ENCODE measurements at regions not wholly inside any gene's neighbourhood (a gene's known extent, or its start where the extent isn't known, plus 50 kb on each side); places are given as distances from the start of the nearest gene placed in this dataset.

GRCh38 chr18:11271954-11272353, 122.6 kb upstream of the PIEZO2 start:
- no peak for DNase-seq
- no peak overlapping the region for H3K4me3 Mint-ChIP-seq

GRCh38 chr18:11269257-11269656, 119.9 kb upstream of the PIEZO2 start:
- peaks cover 0 to 11% (median 6%) of the 10 kb centered on the region in 7 donors for H3K9me3 Mint-ChIP-seq
- no peak overlapping the region for H3K4me3 Mint-ChIP-seq
- no peak for ATAC-seq (ENCODE audit: low read depth in 2 of 2)
- H3K27ac Mint-ChIP-seq: no peak overlapping the region
- peaks cover 0 to 6% (median 6%) of the 10 kb centered on the region in 3 donors for H3K4me1 Mint-ChIP-seq
- H3K27me3 Mint-ChIP-seq: peaks cover 8 to 19% (median 18%) of the 10 kb centered on the region in 3 donors
- H3K36me3 Mint-ChIP-seq: no peaks in the 10 kb centered on the region
- no peak for DNase-seq

More at GRCh38 chr18:11271954-11272353, 122.6 kb upstream of the PIEZO2 start:
- Mint-ChIP-seq H3K27ac (no peak overlapping the region), H3K4me1 (peaks cover 0 to 6% (median 6%) of the 10 kb centered on the region in 3 donors), H3K27me3 (peaks cover 8 to 20% (median 12%) of the 10 kb centered on the region in 3 donors), H3K36me3 (no peaks in the 10 kb centered on the region), H3K9me3 (peaks cover 0 to 5% (median 2%) of the 10 kb centered on the region in 7 donors)
- ATAC-seq (ENCODE audit: low read depth in 2 of 2): no peak

- Mint-ChIP-seq H3K4me3 (no peak overlapping the region), H3K9me3 (peaks cover under 1 to 16% (median 8%) of the 10 kb centered on the region in 7 donors), H3K4me1 (peaks cover 0 to 6% (median 6%) of the 10 kb centered on the region in 3 donors), H3K27ac (no peak overlapping the region), H3K36me3 (no peaks in the 10 kb centered on the region), H3K27me3 (peaks cover 8 to 19% (median 18%) of the 10 kb centered on the region in 3 donors)
- no peak for ATAC-seq (ENCODE audit: low read depth in 2 of 2)
- DNase-seq: no peak
Measured at GRCh38 chr18:11268741-11269233, 119.4 kb upstream of the PIEZO2 start.

- peaks cover 6 to 20% (median 11%) of the 10 kb centered on the region in 7 donors for H3K9me3 Mint-ChIP-seq
- no peaks in the 10 kb centered on the region for H3K36me3 Mint-ChIP-seq
- peaks cover 8 to 19% (median 18%) of the 10 kb centered on the region in 3 donors for H3K27me3 Mint-ChIP-seq
- no peak for ATAC-seq (ENCODE audit: low read depth in 2 of 2)
- no peak for DNase-seq
- peaks cover 0 to 6% (median 6%) of the 10 kb centered on the region in 3 donors for H3K4me1 Mint-ChIP-seq
- no peak overlapping the region for H3K27ac Mint-ChIP-seq
- no peak overlapping the region for H3K4me3 Mint-ChIP-seq
Measured at GRCh38 chr18:11268153-11268552, 118.8 kb upstream of the PIEZO2 start.

- Mint-ChIP-seq H3K27ac (no peak overlapping the region), H3K4me1 (peaks cover 0 to 4% (median 0%) of the 10 kb centered on the region in 3 donors), H3K9me3 (peaks cover 6 to 26% (median 14%) of the 10 kb centered on the region in 7 donors), H3K4me3 (no peak overlapping the region), H3K27me3 (peaks cover 8 to 19% (median 18%) of the 10 kb centered on the region in 3 donors), H3K36me3 (no peaks in the 10 kb centered on the region)
- ATAC-seq (ENCODE audit: low read depth in 2 of 2): no peak
- no peak for DNase-seq
Measured at GRCh38 chr18:11266781-11267480, 117.6 kb upstream of the PIEZO2 start.

GRCh38 chr18:11261486-11261885, 112.1 kb upstream of the PIEZO2 start:
- Mint-ChIP-seq H3K9me3 (peaks cover 4 to 28% (median 15%) of the 10 kb centered on the region in 7 donors), H3K27ac (no peak overlapping the region), H3K4me3 (no peak overlapping the region), H3K4me1 (no peaks in the 10 kb centered on the region), H3K36me3 (no peaks in the 10 kb centered on the region), H3K27me3 (peaks cover 0 to 9% (median 2%) of the 10 kb centered on the region in 3 donors)
- no peak for ATAC-seq (ENCODE audit: low read depth in 2 of 2)
- DNase-seq: no peak

GRCh38 chr18:11260961-11261461, 111.6 kb upstream of the PIEZO2 start:
- H3K4me1 Mint-ChIP-seq: no peaks in the 10 kb centered on the region
- H3K27ac Mint-ChIP-seq: no peak overlapping the region
- no peak overlapping the region for H3K4me3 Mint-ChIP-seq

GRCh38 chr18:11259469-11260150, 110.2 kb upstream of the PIEZO2 start:
- Mint-ChIP-seq H3K4me1 (no peaks in the 10 kb centered on the region), H3K27me3 (peaks cover 0 to 7% (median 0%) of the 10 kb centered on the region in 3 donors), H3K36me3 (no peaks in the 10 kb centered on the region), H3K27ac (no peak overlapping the region), H3K9me3 (peaks cover 4 to 22% (median 12%) of the 10 kb centered on the region in 7 donors), H3K4me3 (no peak overlapping the region)
- DNase-seq (no peak), ATAC-seq (ENCODE audit: low read depth in 2 of 2) (no peak)

More at GRCh38 chr18:11260961-11261461, 111.6 kb upstream of the PIEZO2 start:
- DNase-seq (no peak), ATAC-seq (ENCODE audit: low read depth in 2 of 2) (no peak)
- Mint-ChIP-seq H3K27me3 (peaks cover 0 to 7% (median 0%) of the 10 kb centered on the region in 3 donors), H3K9me3 (peaks cover 4 to 28% (median 15%) of the 10 kb centered on the region in 7 donors), H3K36me3 (no peaks in the 10 kb centered on the region)

- no peaks in the 10 kb centered on the region for H3K4me1 Mint-ChIP-seq
- no peak overlapping the region for H3K27ac Mint-ChIP-seq
- ATAC-seq (ENCODE audit: low read depth in 2 of 2): no peak
- no peak for DNase-seq
- H3K27me3 Mint-ChIP-seq: peaks cover 6 to 7% (median 6%) of the 10 kb centered on the region in 3 donors
- peaks cover 0 to 8% (median 0%) of the 10 kb centered on the region in 7 donors for H3K9me3 Mint-ChIP-seq
- H3K4me3 Mint-ChIP-seq: no peak overlapping the region
- H3K36me3 Mint-ChIP-seq: no peaks in the 10 kb centered on the region
Measured at GRCh38 chr18:11258039-11258610, 108.8 kb upstream of the PIEZO2 start.

- peaks cover 6 to 16% (median 11%) of the 10 kb centered on the region in 3 donors for H3K27me3 Mint-ChIP-seq
- no peak overlapping the region for H3K27ac Mint-ChIP-seq
Measured at GRCh38 chr18:11256251-11256650, 106.9 kb upstream of the PIEZO2 start.

GRCh38 chr18:11251891-11252270, 102.5 kb upstream of the PIEZO2 start:
- Mint-ChIP-seq H3K4me3 (no peak overlapping the region), H3K27me3 (peaks cover 6 to 17% (median 8%) of the 10 kb centered on the region in 3 donors), H3K4me1 (no peaks in the 10 kb centered on the region), H3K27ac (no peak overlapping the region), H3K36me3 (no peaks in the 10 kb centered on the region), H3K9me3 (peaks cover 0 to 7% (median 0%) of the 10 kb centered on the region in 7 donors)
- ATAC-seq (ENCODE audit: low read depth in 2 of 2) (no peak), DNase-seq (no peak)

More at GRCh38 chr18:11256251-11256650, 106.9 kb upstream of the PIEZO2 start:
- no peak for ATAC-seq (ENCODE audit: low read depth in 2 of 2)
- H3K4me3 Mint-ChIP-seq: no peak overlapping the region
- H3K9me3 Mint-ChIP-seq: peaks cover 0 to 7% (median 0%) of the 10 kb centered on the region in 7 donors
- H3K4me1 Mint-ChIP-seq: no peaks in the 10 kb centered on the region
- H3K36me3 Mint-ChIP-seq: no peaks in the 10 kb centered on the region
- DNase-seq: no peak

GRCh38 chr18:11251229-11251890, 102.0 kb upstream of the PIEZO2 start:
- Mint-ChIP-seq H3K27ac (no peak overlapping the region), H3K27me3 (peaks cover 6 to 17% (median 8%) of the 10 kb centered on the region in 3 donors), H3K36me3 (no peaks in the 10 kb centered on the region), H3K9me3 (peaks cover 0 to 7% (median 0%) of the 10 kb centered on the region in 7 donors), H3K4me3 (peak overlapping the region in 1 of 8 donors; percentile 36), H3K4me1 (no peaks in the 10 kb centered on the region)
- ATAC-seq (ENCODE audit: low read depth in 2 of 2) (no peak), DNase-seq (no peak)

- H3K36me3 Mint-ChIP-seq: no peaks in the 10 kb centered on the region
- H3K4me3 Mint-ChIP-seq: no peak overlapping the region
- DNase-seq: no peak
- H3K27me3 Mint-ChIP-seq: peaks cover 6 to 17% (median 8%) of the 10 kb centered on the region in 3 donors
- no peak overlapping the region for H3K27ac Mint-ChIP-seq
- no peaks in the 10 kb centered on the region for H3K4me1 Mint-ChIP-seq
- no peak for ATAC-seq (ENCODE audit: low read depth in 2 of 2)
- H3K9me3 Mint-ChIP-seq: peaks cover 0 to 7% (median 0%) of the 10 kb centered on the region in 7 donors
Measured at GRCh38 chr18:11249391-11249790, 100.0 kb upstream of the PIEZO2 start.
